Inflammatory macrophage treated with lipopolysaccharide for 1 hour (primary cell): ENCODE measurements at regions not wholly inside any gene's neighbourhood (a gene's known extent, or its start where the extent isn't known, plus 50 kb on each side); places are given as distances from the start of the nearest gene placed in this dataset.
"Not testable (repeated sequence)": the region's sequence is repeated elsewhere in the genome, so short reads cannot be mapped to it uniquely, and the experiment has no call there.

ENCODE experiments used
- DNase-seq, 2 donors: peaks; one replicate each; pipeline ENCODE4 v3.0.0-alpha.2; 2020 to 2022

DNA sequence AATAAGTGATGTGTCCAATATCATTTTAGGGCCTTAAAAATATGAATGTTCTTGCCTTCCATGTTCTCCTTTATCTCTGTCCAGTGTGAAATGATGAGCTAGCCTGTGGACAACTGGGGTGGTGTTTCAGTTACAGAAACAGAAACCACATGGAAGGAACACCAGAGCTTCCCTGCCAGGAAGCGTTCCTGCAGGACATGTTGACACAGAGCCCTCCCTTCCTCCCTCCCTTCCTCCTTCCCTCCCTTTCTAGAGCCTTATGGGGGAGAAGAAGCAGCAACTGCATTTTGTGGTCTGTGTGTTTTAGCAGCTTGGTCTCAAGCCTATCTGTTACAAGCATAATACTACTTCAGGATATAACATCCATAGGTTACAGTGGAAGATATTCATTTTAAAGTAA lies 539.7 kb upstream of the NETO1 start:
- no peak for DNase-seq

DNA sequence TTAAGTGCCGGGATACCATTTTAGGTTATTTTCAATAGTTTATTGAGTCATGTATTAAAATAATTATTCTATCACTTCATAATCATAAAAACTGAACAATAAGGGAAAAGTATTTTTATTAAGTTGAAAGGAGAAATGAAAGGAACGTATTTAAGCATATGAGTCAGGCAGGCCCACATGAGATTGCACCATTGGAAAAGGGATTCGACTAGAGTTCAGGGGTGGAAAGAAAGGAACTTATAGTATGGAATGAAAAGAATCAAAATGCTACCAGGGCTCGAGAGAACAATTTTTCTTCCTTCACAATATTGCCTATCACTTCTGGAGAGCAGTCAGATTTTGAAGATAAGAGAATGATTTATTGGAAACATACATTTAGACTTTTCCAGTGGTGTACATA lies 516.5 kb upstream of the NETO1 start:
- DNase-seq = no peak

DNA sequence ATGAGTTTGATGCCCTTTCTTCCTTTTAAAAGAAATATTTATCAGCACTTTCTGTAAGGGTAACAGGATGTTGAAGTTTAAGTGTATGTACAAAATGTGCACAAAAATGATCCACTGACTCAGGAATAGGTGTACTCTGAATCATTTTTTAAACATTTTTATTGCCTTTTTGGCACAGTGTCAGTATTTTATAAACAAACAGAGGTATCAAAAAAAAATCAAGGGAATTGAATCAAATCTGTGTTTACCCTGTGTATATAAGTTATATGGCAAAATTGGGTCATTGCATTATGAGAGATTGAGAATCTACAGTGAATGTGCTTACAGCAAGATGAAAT lies 513.9 kb upstream of the NETO1 start:
- DNase-seq = no peak

DNA sequence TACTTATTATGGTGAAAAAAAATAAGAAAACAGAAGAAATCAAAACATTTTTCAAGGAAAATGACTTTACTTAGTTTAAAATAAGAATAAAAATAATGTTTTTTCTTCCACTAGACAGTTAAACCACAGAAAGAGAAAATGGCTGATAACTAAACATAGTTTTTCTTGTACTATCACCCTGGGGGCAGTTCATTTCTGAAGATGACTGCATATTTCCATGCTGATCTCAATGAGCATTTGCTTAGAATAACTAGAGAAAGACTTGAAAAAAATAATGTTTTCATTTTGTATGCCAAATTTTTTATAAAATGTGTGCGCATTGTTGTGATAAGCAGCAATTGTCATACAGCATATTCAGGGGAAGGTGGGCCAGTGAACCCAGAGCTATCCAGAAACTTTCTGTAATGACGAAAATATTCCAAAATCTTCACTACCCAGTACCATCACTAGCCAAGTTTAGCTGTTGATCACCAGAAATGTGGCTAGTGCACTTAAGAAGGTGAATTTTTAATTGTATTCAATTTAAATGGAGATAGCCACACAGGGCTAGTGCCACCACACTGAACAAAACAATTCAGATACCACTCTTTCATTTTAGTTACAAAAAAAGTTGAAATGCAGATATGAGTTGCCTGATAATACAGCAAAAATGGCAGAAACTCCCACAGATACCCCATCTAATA lies 513.4 kb upstream of the NETO1 start:
- no peak for DNase-seq

DNA sequence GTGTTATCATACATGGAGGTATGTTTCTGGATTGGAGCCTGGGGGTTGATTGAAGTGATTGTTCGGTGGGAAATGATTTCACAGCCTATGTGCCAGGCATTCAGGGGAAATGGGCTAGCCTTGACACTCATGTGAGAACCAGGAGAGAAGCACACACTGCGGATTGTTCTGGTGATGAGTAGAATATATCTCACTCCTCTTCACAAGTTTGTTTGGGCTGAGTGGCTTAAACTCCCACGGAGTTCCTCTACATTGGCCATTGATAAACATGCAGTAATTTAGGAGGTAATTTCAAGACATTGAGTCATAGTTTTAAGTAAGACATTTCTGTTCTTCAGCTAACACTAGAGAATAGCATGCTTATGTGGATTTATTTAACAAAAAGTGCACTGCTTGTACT lies 498.9 kb upstream of the NETO1 start:
- no peak for DNase-seq

DNA sequence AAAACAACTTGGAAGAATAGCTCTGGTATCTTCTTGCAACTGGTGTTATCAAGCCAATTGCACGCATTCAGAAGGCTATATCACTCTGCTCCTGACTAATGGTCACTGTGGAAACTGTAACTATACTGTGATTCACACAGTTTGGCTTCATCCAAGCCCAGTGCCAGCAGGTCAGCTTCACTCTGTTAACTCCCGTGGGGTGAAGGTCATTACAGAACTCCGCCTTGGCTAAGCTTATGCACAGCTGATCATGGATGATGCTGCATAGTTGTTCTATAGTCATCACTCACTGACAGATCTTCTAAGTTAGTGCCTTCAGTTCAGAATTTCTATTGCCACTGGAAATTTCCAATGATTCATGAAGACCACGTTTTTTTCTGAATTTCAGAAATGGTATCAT lies 497.2 kb upstream of the NETO1 start:
- DNase-seq = no peak

DNA sequence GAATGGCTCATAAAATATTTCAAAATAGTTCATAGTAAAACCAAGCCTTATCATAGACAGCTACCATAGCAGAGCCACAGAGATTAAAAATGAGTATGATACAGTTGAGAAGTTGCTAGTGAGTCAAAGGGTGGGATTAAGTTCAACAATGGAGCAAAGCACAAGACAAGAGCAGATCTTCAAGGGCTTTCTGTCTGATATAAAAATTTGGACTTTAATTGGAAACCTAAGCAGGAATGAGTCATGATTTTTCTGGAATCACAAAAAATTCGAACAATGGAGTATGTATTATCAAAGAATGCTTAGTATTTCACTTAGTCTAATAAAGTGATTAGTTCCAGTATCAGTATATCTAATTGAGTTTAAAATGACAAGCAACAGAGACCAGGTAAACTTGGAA lies 487.3 kb upstream of the NETO1 start:
- no peak for DNase-seq

DNA sequence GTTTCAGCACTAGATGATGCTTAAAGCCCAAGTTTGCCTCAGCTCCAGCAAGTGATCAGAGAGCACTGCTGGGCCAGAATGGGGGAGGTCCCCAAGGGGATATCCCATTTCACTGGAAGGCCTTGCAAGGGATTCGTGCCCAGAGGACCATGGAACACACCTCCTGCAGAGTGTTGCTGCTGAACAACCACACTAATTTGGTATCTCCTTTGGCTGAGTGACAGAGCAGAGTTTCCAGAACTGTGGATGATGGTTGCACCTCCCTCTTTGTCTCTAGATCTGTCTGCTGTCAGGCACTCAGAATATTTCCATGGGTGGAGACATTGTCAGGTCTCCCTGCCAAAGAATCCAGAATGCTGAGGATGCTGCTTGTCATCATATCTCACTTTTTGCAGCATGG lies 484.8 kb upstream of the NETO1 start:
- DNase-seq = no peak

DNA sequence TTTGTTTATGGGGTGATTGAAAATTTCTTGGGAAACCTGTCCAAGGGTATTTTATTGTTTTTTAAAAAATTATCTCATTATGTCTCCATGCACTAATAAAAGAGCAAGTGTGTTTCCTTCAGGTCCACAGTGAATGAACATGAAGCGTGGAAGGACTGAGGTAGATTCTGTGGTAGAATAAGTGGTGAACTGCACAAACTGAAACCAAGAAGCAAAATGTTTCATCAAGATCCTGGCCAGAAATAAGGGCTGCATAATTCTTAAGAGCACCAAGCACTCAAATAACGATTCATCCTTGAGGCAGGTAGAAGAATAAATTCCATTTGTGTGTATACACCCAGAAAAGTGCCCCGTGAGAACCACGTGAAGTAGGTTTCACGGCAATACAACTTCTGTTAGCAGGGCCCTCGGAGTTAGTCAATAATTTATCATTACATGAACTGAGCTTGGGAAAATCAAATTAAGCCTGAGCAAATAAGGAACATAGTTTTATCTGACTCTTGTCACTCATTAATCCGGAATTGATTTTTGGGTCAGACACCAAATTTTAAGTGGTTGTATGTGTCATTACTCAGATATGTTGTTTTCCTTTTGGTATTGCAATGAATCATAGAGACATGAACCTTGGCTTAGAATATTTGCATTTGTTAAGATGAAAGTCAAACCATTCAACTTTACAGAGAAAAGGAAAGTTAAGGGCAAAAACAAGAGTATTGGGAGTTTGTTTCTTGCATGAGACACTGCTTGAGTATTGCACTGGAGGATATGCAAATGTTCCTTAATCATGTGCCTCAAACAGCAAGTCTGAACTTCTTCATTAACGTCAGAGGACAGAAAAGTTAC lies 472.6 kb upstream of the NETO1 start:
- no peak for DNase-seq

DNA sequence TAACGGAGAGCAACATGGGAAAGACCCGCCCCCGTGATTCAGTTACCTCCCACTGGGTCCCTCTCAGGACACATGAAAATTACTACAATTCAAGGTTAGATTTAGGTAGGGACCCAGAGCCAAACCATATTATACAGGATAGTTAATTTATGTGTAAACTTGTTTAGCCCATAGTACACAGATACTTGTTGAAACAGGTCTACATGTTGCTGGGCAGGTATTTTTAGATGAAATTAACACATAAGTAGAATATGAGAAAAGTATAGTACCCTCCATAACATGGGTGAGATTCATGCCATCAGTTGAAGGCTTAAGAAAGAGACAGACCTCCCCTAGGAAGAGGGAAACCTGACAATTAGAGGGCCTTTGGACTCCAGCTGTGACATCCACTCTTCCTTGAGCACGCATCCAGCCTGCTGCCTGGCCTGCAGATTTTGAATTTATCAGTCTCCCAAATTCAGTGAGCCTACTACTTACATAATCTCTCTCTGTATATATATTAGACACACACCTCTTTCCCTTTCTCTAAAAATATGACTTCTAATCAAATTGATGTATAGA lies 463.5 kb upstream of the NETO1 start:
- no peak for DNase-seq

DNA sequence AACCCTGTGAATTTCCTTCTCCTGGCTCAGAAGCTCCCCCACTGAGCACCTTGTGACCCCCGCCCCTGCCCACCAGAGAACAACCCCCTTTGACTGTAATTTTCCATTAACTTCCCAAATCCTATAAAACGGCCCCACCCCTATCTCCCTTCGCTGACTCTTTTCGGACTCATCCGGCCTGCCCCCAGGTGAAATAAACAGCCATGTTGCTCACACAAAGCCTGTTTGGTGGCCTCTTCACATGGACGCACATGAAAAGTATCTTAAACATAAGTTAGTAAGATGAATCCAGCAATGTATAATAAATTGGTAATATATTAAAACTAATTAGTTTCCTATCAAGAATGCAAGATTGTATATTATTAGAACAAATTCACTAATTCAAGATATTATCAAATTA lies 462.3 kb upstream of the NETO1 start:
- not testable (repeated sequence) for DNase-seq

DNA sequence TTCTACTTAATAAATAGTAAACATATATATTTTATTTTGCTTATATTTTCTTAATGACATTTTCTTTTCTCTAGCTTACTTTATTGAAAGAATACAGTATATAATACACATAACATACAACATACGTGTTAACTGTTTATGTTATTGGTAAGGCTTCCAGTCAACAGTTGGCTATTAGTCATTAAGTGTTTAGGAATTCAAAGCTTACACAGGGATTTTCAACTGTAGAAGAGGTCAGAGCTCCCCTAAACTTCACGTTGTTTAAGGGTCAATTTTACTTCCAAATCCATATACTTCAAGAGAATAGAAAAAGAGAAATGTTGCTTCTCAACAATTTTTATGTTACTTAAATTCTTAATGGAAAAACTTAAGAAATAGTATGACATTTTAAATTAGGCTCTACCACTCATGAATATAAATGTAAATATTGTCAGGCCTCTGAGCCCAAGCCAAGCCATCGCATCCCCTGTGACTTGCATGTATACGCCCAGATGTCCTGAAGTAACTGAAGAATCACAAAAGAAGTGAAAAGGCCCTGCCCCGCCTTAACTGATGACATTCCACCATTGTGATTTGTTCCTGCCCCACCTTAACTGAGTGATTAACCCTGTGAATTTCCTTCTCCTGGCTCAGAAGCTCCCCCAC lies 456.5 kb upstream of the NETO1 start:
- not testable (repeated sequence) for DNase-seq

DNA sequence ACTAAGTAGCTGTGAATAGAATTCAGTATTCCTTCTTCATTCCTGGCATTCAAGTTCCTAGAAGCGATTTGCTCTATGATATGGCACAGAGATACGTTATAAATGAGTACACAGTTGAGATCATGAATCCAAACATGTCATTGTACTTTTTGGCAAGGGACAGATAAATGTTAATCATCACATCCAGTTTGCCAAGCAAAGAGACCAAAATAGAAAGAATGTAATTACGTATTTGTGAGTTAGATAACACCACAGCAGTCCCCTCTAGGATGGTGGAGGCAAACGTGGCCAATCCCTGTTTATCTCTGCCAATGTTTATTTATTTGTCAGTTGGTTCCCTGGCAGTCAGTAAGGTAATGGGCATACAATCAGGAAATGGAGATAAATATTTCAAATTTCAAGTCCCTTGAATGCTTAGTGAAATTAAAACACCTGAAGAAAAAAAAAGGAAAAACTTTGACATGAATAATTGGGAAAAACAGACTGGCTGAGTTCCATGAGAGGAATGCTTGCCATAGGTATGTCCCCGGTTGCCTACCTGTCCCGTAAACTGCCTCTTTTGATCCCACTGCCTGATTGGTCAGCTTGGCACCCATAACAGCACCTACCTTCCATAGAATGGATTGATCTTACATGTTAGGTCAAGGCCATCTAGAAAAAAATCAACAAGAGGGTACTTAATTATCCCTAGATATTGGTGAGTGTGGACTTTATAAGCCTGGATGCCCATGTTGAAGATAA lies 451.1 kb upstream of the NETO1 start:
- no peak for DNase-seq

DNA sequence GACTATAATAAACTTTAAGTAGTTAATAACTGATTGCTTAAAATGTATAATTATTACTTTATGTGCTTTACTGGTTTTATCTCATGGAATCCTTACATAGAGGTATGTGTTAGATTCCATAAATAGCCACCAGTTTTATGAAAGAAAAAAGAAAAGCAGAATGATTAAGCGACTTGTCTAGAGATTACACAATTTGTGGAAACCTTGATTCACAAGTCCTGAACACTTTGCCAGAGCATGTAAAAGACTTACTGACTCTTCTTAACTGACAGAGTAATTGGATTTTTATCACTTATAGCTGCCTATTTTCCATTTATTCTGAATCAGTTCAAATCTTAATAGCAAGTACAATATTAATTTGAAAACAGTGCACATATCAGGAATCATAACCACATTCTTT lies 448.7 kb upstream of the NETO1 start:
- no peak for DNase-seq

DNA sequence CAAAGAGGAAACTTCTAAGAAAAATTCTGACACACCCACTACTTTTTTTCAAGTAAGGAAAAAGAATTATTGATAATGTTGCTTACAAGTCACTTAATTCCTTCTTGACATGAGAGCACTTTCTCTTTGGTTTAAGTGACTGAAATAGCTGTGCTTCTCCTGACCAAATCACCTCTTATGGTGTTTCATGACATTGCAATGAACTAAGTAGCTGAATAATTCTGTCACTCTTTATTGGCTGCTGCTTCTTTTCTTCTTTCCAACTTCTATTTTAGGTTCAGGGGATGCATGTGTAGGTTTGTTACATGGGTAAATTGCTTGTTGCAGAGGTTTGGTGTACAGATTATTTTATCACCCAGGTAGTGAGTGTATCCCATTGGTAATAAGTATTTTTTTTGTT lies 447.6 kb upstream of the NETO1 start:
- no peak for DNase-seq

DNA sequence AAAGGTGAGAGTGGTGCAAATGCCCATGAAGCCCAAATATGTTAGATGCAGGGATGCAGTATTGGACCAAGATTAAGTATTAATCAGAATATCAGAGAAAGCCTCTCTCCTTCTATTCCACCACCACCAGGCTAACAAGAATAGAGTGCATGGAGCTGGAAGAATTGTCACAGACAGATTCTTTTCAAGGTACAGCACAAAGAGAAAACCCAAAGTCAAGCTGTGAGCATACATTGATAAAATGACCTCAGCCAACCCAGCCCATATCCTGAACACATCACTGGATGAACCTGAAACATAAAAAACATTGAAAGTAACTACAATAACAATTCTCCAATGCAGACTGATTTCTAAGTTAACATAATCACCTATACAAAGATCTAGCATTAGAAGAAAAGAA lies 445.7 kb upstream of the NETO1 start:
- DNase-seq = no peak

DNA sequence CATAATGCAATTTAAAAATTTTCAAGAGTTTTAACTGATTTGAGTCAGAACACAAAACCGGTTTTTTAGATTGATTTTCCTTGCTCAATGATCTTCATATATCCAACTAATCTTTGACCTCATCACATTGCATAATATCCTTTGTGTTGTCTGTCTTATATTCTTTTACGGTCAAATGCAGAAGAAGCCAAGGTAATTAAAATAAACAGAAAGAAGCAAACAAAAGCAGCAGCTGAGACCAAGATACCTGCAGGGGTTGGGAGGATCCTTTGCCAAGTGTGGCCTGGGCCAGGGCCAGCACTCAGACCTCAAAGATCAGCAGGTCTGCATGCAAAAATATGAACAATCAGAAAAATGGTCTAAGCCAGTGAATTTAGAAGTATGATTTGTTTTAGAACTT lies 428.9 kb upstream of the NETO1 start:
- DNase-seq = no peak

DNA sequence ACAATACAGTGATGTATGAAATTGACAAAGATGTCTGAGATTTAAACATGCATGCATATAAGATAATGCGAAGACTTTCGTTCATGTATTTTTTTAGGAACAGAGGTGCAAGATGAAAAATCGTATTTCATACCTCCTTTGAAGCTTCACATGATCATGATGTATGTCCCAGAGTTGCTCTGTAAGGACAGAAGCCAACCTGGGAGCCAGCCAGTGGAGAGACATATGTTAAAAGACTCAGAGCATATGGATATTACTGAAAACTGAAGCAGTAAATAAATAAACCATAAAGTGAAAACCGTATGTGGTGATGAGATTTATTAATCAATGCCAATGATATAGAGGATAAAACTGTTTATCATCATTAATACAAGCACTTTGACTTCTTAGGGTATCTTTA lies 424.4 kb upstream of the NETO1 start:
- no peak for DNase-seq

DNA sequence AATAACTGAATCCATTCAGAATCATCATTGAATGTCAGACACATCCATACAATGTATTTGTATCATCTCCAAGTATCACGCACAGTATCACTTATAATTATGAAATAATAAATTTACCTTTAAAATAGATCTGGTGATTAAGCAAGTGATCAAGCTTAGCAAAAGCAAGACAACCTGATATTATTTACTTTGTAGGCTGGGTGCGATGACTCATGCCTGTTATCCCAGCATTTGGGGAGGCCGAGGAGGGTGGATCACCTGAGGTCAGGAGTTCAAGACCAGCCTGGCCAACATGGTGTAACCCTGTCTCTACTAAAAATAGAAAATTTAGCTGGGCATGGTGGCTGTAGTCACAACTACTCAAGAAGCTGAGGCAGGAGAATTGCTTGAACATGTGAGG lies 421.0 kb upstream of the NETO1 start:
- DNase-seq = no peak

DNA sequence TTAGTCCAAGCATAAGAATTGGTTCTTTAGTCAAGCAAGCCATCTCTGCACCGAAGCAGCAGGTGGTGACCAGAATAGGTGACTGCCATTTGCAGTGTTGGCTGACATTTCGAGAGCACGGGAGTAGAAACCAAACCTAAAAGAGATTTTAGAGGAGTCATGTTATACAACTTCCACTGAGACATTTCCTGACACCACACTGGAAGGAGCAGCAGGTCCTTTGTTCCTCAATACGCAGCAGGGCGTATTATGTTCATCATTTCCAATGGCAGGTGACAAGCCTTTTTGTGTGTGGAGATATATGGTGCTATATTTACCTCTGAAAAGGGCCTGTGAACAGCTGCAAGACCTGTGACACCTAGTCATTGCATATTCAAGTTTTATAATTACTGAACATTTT lies 418.8 kb upstream of the NETO1 start:
- DNase-seq = no peak

DNA sequence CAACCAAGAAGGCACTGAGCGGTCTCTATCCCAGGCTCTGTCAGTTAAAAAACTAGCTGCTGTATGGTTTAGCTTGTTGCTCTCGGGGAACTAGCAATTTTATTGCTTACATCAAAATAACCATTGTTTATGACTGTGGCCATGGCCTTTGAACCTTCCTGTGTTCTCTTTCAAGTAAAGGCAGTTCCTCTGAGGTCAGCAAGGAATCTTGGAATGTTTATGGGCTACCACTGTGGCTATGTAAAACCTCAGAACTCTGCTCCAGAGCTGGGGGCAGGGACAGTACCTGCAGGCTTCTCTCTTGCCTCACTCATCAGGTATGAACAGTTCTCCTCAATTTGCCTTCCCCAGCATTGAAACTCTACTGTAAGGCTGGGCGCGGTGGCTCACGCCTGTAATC lies 416.0 kb upstream of the NETO1 start:
- DNase-seq = no peak

DNA sequence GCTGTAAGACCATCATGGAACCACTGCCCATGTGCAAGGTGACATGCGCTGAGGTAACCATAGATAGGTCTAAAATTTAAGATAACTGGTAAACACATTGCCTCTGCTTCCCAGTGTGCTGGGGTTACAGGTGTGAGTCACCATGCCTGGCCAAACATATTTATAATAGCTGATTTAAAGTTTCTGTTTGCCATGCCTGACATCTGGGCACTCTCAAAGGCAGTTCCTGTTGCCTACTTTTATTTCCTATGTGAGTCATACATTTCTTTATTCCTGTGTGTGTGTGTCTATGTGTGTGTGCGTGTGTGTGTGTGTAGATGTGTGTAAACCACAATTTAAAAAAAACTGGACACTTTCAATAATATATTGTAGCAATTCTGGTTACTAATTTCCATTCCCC lies 415.2 kb upstream of the NETO1 start:
- no peak for DNase-seq

DNA sequence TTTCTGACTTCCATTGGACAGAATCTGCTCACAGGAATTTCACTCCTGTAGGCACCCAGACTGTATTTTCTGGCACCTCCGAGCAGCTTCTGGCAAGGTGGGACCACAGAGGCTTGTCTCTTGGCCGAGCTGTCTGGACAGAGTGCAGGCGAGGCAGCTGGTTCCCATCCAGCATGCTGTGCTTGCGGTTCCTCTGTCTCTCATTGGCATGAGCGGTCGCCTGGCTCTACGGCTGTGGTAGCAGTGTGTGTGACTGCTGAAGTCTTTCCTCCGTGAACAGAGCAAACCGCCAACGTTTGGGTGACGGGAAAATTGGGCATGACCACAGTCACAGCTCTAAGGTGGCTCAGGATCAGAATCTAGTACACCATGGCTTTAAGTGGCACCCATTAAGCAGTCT lies 411.7 kb upstream of the NETO1 start:
- no peak for DNase-seq
